WTC11 (cell line): ENCODE measurements at regions not wholly inside any gene's neighbourhood (a gene's known extent, or its start where the extent isn't known, plus 50 kb on each side); places are given as distances from the start of the nearest gene placed in this dataset.

Experiments
- CTCF ChIP-seq: fragments of 200-600 bp; IDR thresholded peaks from 2 replicates; pipeline ENCODE4 v1.8.0; 2022; ENCODE audit warnings: antibody characterized with exemption
- JUN ChIP-seq: sonication (generic); formaldehyde crosslinking; IDR thresholded peaks from 2 replicates; pipeline ENCODE4 v1.8.0; 2023; ENCODE audit warnings: mild to moderate bottlenecking, missing genetic modification reagents
- SP1 ChIP-seq: sonication (generic); formaldehyde crosslinking; conservative IDR thresholded peaks from 2 replicates; pipeline ENCODE4 v1.8.1; 2022; ENCODE audit warnings: missing genetic modification reagents
- TF ChIP-seq, protein P1 (sequence below): sonication (generic); formaldehyde crosslinking; IDR thresholded peaks from 2 replicates; pipeline ENCODE4 v1.8.0; 2022; ENCODE audit warnings: mild to moderate bottlenecking, missing genetic modification reagents

DNA sequence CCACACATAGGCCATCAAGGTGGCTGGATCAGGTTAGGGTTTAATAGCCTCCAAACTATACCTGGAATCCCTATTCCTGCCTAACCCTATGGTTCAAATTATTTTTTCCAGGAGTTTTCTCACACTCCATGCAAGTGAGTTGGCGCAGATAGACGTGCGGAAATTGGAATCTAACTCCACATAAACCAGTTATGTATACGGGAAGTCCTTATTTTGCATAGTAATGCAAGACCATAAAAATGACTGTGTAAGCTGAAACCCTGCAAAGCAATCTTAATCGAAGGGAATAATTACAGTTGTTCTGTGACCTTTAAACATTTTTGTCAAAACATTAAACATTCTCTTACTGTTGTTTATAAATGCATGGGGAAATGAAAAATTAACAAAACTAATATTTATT is 200.1 kb upstream of the SIX2 start:
- TF ChIP-seq SP1 (CRISPR knock-in tag) (no peak), CTCF (no peak), JUN (CRISPR knock-in tag) (no peak)
- TF ChIP-seq, protein P1, sequence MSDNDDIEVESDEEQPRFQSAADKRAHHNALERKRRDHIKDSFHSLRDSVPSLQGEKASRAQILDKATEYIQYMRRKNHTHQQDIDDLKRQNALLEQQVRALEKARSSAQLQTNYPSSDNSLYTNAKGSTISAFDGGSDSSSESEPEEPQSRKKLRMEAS (CRISPR knock-in tag) = no peak
